HepG2 (cell line): ENCODE measurements at regions not wholly inside any gene's neighbourhood (a gene's known extent, or its start where the extent isn't known, plus 50 kb on each side); places are given as distances from the start of the nearest gene placed in this dataset.

Experiments
- CEBPG ChIP-seq: IDR thresholded peaks from 2 replicates; pipeline ENCODE4 v1.6.1; 2016
- HOXA3 ChIP-seq: sonication (generic); formaldehyde crosslinking; IDR thresholded peaks from 2 replicates; pipeline ENCODE4 v1.5.0; 2020; ENCODE audit warnings: missing genetic modification reagents
- NFIB ChIP-seq: sonication (generic); formaldehyde crosslinking; IDR thresholded peaks from 2 replicates; pipeline ENCODE4 v1.9.0; 2021; ENCODE audit warnings: missing genetic modification reagents, mild to moderate bottlenecking, borderline replicate concordance
- NFKB2 ChIP-seq: sonication (generic); formaldehyde crosslinking; IDR thresholded peaks from 2 replicates; pipeline ENCODE4 v1.4.0; 2020; ENCODE audit warnings: missing genetic modification reagents, borderline replicate concordance
- PBX2 ChIP-seq: IDR thresholded peaks from 2 replicates; pipeline ENCODE4 v1.6.1; 2016; ENCODE audit warnings: control low read depth
- SNAPC5 ChIP-seq: sonication (generic); formaldehyde crosslinking; IDR thresholded peaks from 2 replicates; pipeline ENCODE4 v1.8.1; 2023; ENCODE audit warnings: mild to moderate bottlenecking, missing genetic modification reagents, borderline replicate concordance
- SPEN ChIP-seq: sonication (generic); formaldehyde crosslinking; IDR thresholded peaks from 2 replicates; pipeline ENCODE4 v1.5.1; 2020; ENCODE audit warnings: low read depth, mild to moderate bottlenecking, missing genetic modification reagents
- SUZ12 ChIP-seq: fragments of 150-350 bp; IDR thresholded peaks from 2 replicates; pipeline ENCODE4 v1.6.1; 2014; ENCODE audit warnings: low read depth, low read length
- TFDP2 ChIP-seq: sonication (generic); formaldehyde crosslinking; IDR thresholded peaks from 2 replicates; pipeline ENCODE4 v1.4.0; 2020; ENCODE audit warnings: missing genetic modification reagents
- TGIF2 ChIP-seq: IDR thresholded peaks from 2 replicates; pipeline ENCODE4 v1.6.1; 2016; ENCODE audit warnings: control low read depth, missing compliant biosample characterization
- ZBTB7B ChIP-seq: sonication (generic); formaldehyde crosslinking; IDR thresholded peaks from 2 replicates; pipeline ENCODE4 v1.4.0; 2020; ENCODE audit warnings: missing genetic modification reagents
- ZFP37 ChIP-seq: sonication (generic); formaldehyde crosslinking; IDR thresholded peaks from 2 replicates; pipeline ENCODE4 v1.4.0; 2020; ENCODE audit warnings: missing genetic modification reagents, borderline replicate concordance
- ZFP82 ChIP-seq: sonication (generic); formaldehyde crosslinking; IDR thresholded peaks from 2 replicates; pipeline ENCODE4 v1.5.1; 2020; ENCODE audit warnings: mild to moderate bottlenecking, missing genetic modification reagents, borderline replicate concordance
- ZFP91 ChIP-seq: sonication (generic); formaldehyde crosslinking; IDR thresholded peaks from 2 replicates; pipeline ENCODE4 v1.9.0; 2022; ENCODE audit warnings: missing genetic modification reagents, mild to moderate bottlenecking, borderline replicate concordance
- ZNF18 ChIP-seq: sonication (generic); formaldehyde crosslinking; IDR thresholded peaks from 2 replicates; pipeline ENCODE4 v1.8.0; 2022; ENCODE audit warnings: mild to moderate bottlenecking, missing genetic modification reagents; ENCODE audit not compliant: insufficient replicate concordance
- ZNF280B ChIP-seq: sonication (generic); formaldehyde crosslinking; IDR thresholded peaks from 2 replicates; pipeline ENCODE4 v1.5.0; 2020; ENCODE audit warnings: missing genetic modification reagents, mild to moderate bottlenecking, borderline replicate concordance
- ZNF552 ChIP-seq: sonication (generic); formaldehyde crosslinking; IDR thresholded peaks from 2 replicates; pipeline ENCODE4 v1.9.0; 2022; ENCODE audit warnings: missing genetic modification reagents, mild to moderate bottlenecking, borderline replicate concordance
- ZNF629 ChIP-seq: sonication (generic); formaldehyde crosslinking; conservative IDR thresholded peaks from 2 replicates; pipeline ENCODE4 v1.5.0; 2020; ENCODE audit warnings: missing genetic modification reagents
- ZNF670 ChIP-seq: sonication (generic); formaldehyde crosslinking; IDR thresholded peaks from 2 replicates; pipeline ENCODE4 v1.8.0; 2022; ENCODE audit warnings: mild to moderate bottlenecking, missing genetic modification reagents, borderline replicate concordance
- ZNF737 ChIP-seq: sonication (generic); formaldehyde crosslinking; IDR thresholded peaks from 2 replicates; pipeline ENCODE4 v1.5.0; 2020; ENCODE audit warnings: missing genetic modification reagents, mild to moderate bottlenecking, borderline replicate concordance
- ZNF773 ChIP-seq: sonication (generic); formaldehyde crosslinking; IDR thresholded peaks from 2 replicates; pipeline ENCODE4 v1.4.0; 2020; ENCODE audit warnings: missing genetic modification reagents, borderline replicate concordance
- ZNF788 ChIP-seq: sonication (generic); formaldehyde crosslinking; IDR thresholded peaks from 2 replicates; pipeline ENCODE4 v1.5.0; 2020; ENCODE audit warnings: mild to moderate bottlenecking, missing genetic modification reagents, borderline replicate concordance
- ZNF850 ChIP-seq: sonication (generic); formaldehyde crosslinking; conservative IDR thresholded peaks from 2 replicates; pipeline ENCODE4 v1.9.0; 2021; ENCODE audit warnings: mild to moderate bottlenecking, missing genetic modification reagents

GRCh38 chr7:112897839-112898431 lies 107.7 kb upstream of the TMEM168 start (continued):
- TF ChIP-seq NFIB (CRISPR knock-in tag) = no peak
- TF ChIP-seq ZNF773 (CRISPR knock-in tag) = no peak
- no peak for TF ChIP-seq ZNF18
- TF ChIP-seq ZNF670 = no peak
- no peak for TF ChIP-seq ZNF629
- TF ChIP-seq TFDP2 = no peak
- 0 out of 2 replicates have a peak, but pooled peaks have one; percentile 1 for TF ChIP-seq SPEN (CRISPR knock-in tag)
- TF ChIP-seq SUZ12 = no peak
- no peak for TF ChIP-seq ZFP82 (CRISPR knock-in tag)
- no peak for TF ChIP-seq ZFP37 (CRISPR knock-in tag)
- TF ChIP-seq SNAPC5 (CRISPR knock-in tag) = no peak
- TF ChIP-seq ZFP91 (CRISPR knock-in tag) = 0 out of 2 replicates have a peak, but pooled peaks have one; percentile 24
- no peak for TF ChIP-seq TGIF2 (CRISPR knock-in tag)
- no peak for TF ChIP-seq CEBPG (CRISPR knock-in tag)
- TF ChIP-seq NFKB2 (CRISPR knock-in tag) = no peak
- no peak for TF ChIP-seq ZNF280B (CRISPR knock-in tag)
- TF ChIP-seq ZNF552 (CRISPR knock-in tag) = no peak
- TF ChIP-seq PBX2 (CRISPR knock-in tag) = no peak
- TF ChIP-seq ZBTB7B = no peak
- 0 out of 2 replicates have a peak, but pooled peaks have one; percentile 9 for TF ChIP-seq HOXA3 (CRISPR knock-in tag)
- no peak for TF ChIP-seq ZNF850 (CRISPR knock-in tag)
- no peak for TF ChIP-seq ZNF788 (CRISPR knock-in tag)
- TF ChIP-seq ZNF737 = no peak
